ENCODE measurements at regions not wholly inside any gene's neighbourhood (a gene's known extent, or its start where the extent isn't known, plus 50 kb on each side); places are given as distances from the start of the nearest gene placed in this dataset.

- no peaks in the 10 kb centered on the region for H3K27me3 Mint-ChIP-seq (ENCODE audit: low read depth)
- H3K4me1 Mint-ChIP-seq (ENCODE audit: low read depth) = no peaks in the 10 kb centered on the region
- H3K4me3 Mint-ChIP-seq = no peak overlapping the region
- H3K9me3 Mint-ChIP-seq = no peaks in the 10 kb centered on the region
- DNase-seq (no peak), ATAC-seq (no peak)
- no peaks in the 10 kb centered on the region for H3K36me3 Mint-ChIP-seq (ENCODE audit: insufficient read depth)
These were observed 186.9 kb upstream of the VRK2 start for GRCh38 chr2:57859755-57860154.

GRCh38 chr2:57862153-57862552 lies 184.5 kb upstream of the VRK2 start:
- no peaks in the 10 kb centered on the region for H3K9me3 Mint-ChIP-seq
- H3K4me1 Mint-ChIP-seq (ENCODE audit: low read depth) = no peaks in the 10 kb centered on the region
- DNase-seq (no peak), ATAC-seq (no peak)
- H3K36me3 Mint-ChIP-seq (ENCODE audit: insufficient read depth) = no peaks in the 10 kb centered on the region
- H3K4me3 Mint-ChIP-seq = no peak overlapping the region
- no peaks in the 10 kb centered on the region for H3K27me3 Mint-ChIP-seq (ENCODE audit: low read depth)

- no peaks in the 10 kb centered on the region for H3K4me1 Mint-ChIP-seq (ENCODE audit: low read depth)
- no peak overlapping the region for H3K4me3 Mint-ChIP-seq
- no peaks in the 10 kb centered on the region for H3K36me3 Mint-ChIP-seq (ENCODE audit: insufficient read depth)
- H3K27me3 Mint-ChIP-seq (ENCODE audit: low read depth) = no peaks in the 10 kb centered on the region
- ATAC-seq (no peak), DNase-seq (no peak)
- H3K9me3 Mint-ChIP-seq = no peaks in the 10 kb centered on the region
These were observed 183.9 kb upstream of the VRK2 start for GRCh38 chr2:57862727-57863126.

- H3K27me3 Mint-ChIP-seq (ENCODE audit: low read depth) = no peaks in the 10 kb centered on the region
- no peak overlapping the region for H3K4me3 Mint-ChIP-seq
- ATAC-seq = no peak
These were observed 181.7 kb upstream of the VRK2 start for GRCh38 chr2:57864926-57865325.

GRCh38 chr2:57867730-57868129 lies 178.9 kb upstream of the VRK2 start:
- no peak overlapping the region for H3K4me3 Mint-ChIP-seq
- no peak for DNase-seq
- no peaks in the 10 kb centered on the region for H3K27me3 Mint-ChIP-seq (ENCODE audit: low read depth)
- no peak for ATAC-seq
- no peaks in the 10 kb centered on the region for H3K36me3 Mint-ChIP-seq (ENCODE audit: insufficient read depth)
- no peaks in the 10 kb centered on the region for H3K4me1 Mint-ChIP-seq (ENCODE audit: low read depth)
- no peaks in the 10 kb centered on the region for H3K9me3 Mint-ChIP-seq

More at GRCh38 chr2:57864926-57865325, 181.7 kb upstream of the VRK2 start:
- Mint-ChIP-seq H3K36me3 (ENCODE audit: insufficient read depth) (no peaks in the 10 kb centered on the region), H3K9me3 (no peaks in the 10 kb centered on the region), H3K4me1 (ENCODE audit: low read depth) (no peaks in the 10 kb centered on the region)
- DNase-seq = no peak

- Mint-ChIP-seq H3K4me1 (ENCODE audit: low read depth) (no peaks in the 10 kb centered on the region), H3K4me3 (no peak overlapping the region), H3K9me3 (no peaks in the 10 kb centered on the region), H3K36me3 (ENCODE audit: insufficient read depth) (no peaks in the 10 kb centered on the region), H3K27me3 (ENCODE audit: low read depth) (no peaks in the 10 kb centered on the region)
- ATAC-seq (no peak), DNase-seq (no peak)
These were observed 177.9 kb upstream of the VRK2 start for GRCh38 chr2:57868619-57869139.

- H3K4me1 Mint-ChIP-seq (ENCODE audit: low read depth) = no peaks in the 10 kb centered on the region
- H3K9me3 Mint-ChIP-seq = no peaks in the 10 kb centered on the region
- no peak overlapping the region for H3K4me3 Mint-ChIP-seq
These were observed 176.8 kb upstream of the VRK2 start for GRCh38 chr2:57869758-57870344.

GRCh38 chr2:57876313-57876712 lies 170.3 kb upstream of the VRK2 start:
- DNase-seq (no peak), ATAC-seq (no peak)
- H3K9me3 Mint-ChIP-seq = no peaks in the 10 kb centered on the region
- no peak overlapping the region for H3K4me3 Mint-ChIP-seq
- H3K27me3 Mint-ChIP-seq (ENCODE audit: low read depth) = no peaks in the 10 kb centered on the region
- no peaks in the 10 kb centered on the region for H3K36me3 Mint-ChIP-seq (ENCODE audit: insufficient read depth)
- no peaks in the 10 kb centered on the region for H3K4me1 Mint-ChIP-seq (ENCODE audit: low read depth)

More at GRCh38 chr2:57869758-57870344, 176.8 kb upstream of the VRK2 start:
- Mint-ChIP-seq H3K36me3 (ENCODE audit: insufficient read depth) (no peaks in the 10 kb centered on the region), H3K27me3 (ENCODE audit: low read depth) (no peaks in the 10 kb centered on the region)
- ATAC-seq = no peak
- DNase-seq = no peak

GRCh38 chr2:57877811-57878170 lies 168.8 kb upstream of the VRK2 start:
- no peaks in the 10 kb centered on the region for H3K27me3 Mint-ChIP-seq (ENCODE audit: low read depth)
- H3K36me3 Mint-ChIP-seq (ENCODE audit: insufficient read depth) = no peaks in the 10 kb centered on the region
- H3K4me1 Mint-ChIP-seq (ENCODE audit: low read depth) = no peaks in the 10 kb centered on the region
- no peak for DNase-seq
- no peaks in the 10 kb centered on the region for H3K9me3 Mint-ChIP-seq
- H3K4me3 Mint-ChIP-seq = no peak overlapping the region
- ATAC-seq = no peak

- Mint-ChIP-seq H3K4me3 (no peak overlapping the region), H3K4me1 (ENCODE audit: low read depth) (no peaks in the 10 kb centered on the region), H3K36me3 (ENCODE audit: insufficient read depth) (no peaks in the 10 kb centered on the region), H3K9me3 (no peaks in the 10 kb centered on the region), H3K27me3 (ENCODE audit: low read depth) (no peaks in the 10 kb centered on the region)
- no peak for DNase-seq
- ATAC-seq = no peak
These were observed 168.3 kb upstream of the VRK2 start for GRCh38 chr2:57878171-57878865.

GRCh38 chr2:57878866-57879210 lies 167.8 kb upstream of the VRK2 start:
- DNase-seq (no peak), ATAC-seq (no peak)
- H3K9me3 Mint-ChIP-seq = no peaks in the 10 kb centered on the region
- no peaks in the 10 kb centered on the region for H3K36me3 Mint-ChIP-seq (ENCODE audit: insufficient read depth)
- no peak overlapping the region for H3K4me3 Mint-ChIP-seq
- H3K27me3 Mint-ChIP-seq (ENCODE audit: low read depth) = no peaks in the 10 kb centered on the region
- H3K4me1 Mint-ChIP-seq (ENCODE audit: low read depth) = no peaks in the 10 kb centered on the region

GRCh38 chr2:57880446-57880845 lies 166.2 kb upstream of the VRK2 start:
- Mint-ChIP-seq H3K4me3 (no peak overlapping the region), H3K4me1 (ENCODE audit: low read depth) (no peaks in the 10 kb centered on the region), H3K9me3 (no peaks in the 10 kb centered on the region), H3K27me3 (ENCODE audit: low read depth) (no peaks in the 10 kb centered on the region), H3K36me3 (ENCODE audit: insufficient read depth) (no peaks in the 10 kb centered on the region)
- DNase-seq (no peak), ATAC-seq (no peak)

GRCh38 chr2:57880967-57881366 lies 165.6 kb upstream of the VRK2 start:
- H3K9me3 Mint-ChIP-seq = no peaks in the 10 kb centered on the region
- no peak overlapping the region for H3K4me3 Mint-ChIP-seq
- ATAC-seq = no peak
- DNase-seq = no peak
- no peaks in the 10 kb centered on the region for H3K4me1 Mint-ChIP-seq (ENCODE audit: low read depth)
- no peaks in the 10 kb centered on the region for H3K27me3 Mint-ChIP-seq (ENCODE audit: low read depth)
- H3K36me3 Mint-ChIP-seq (ENCODE audit: insufficient read depth) = no peaks in the 10 kb centered on the region

GRCh38 chr2:57881998-57882888 lies 164.4 kb upstream of the VRK2 start:
- Mint-ChIP-seq H3K36me3 (ENCODE audit: insufficient read depth) (no peaks in the 10 kb centered on the region), H3K9me3 (no peaks in the 10 kb centered on the region), H3K27me3 (ENCODE audit: low read depth) (no peaks in the 10 kb centered on the region), H3K4me1 (ENCODE audit: low read depth) (no peaks in the 10 kb centered on the region), H3K4me3 (no peak overlapping the region)
- DNase-seq (no peak), ATAC-seq (no peak)

All from activated T-cell treated with anti-CD3 and anti-CD28 coated beads, Interleukin-2, amount 50 U/mL, for 4 hours (primary cell).